HG03064 (cell line): ENCODE measurements at regions not wholly inside any gene's neighbourhood (a gene's known extent, or its start where the extent isn't known, plus 50 kb on each side); places are given as distances from the start of the nearest gene placed in this dataset.

ENCODE experiments used
- ATAC-seq: cut with Tn5 transposase; IDR thresholded peaks from one replicate; pipeline ENCODE4 v1.9.1; 2021; ENCODE audit warnings: low read depth; ENCODE audit not compliant: unreplicated experiment

GRCh38 chr9:73219985-73220626 lies 68.4 kb downstream of the ANXA1 start:
- peak; percentile 78 for ATAC-seq

GRCh38 chr9:73223594-73223993 lies 71.9 kb downstream of the ANXA1 start:
- no peak for ATAC-seq

GRCh38 chr9:73229543-73229942 lies 77.9 kb downstream of the ANXA1 start:
- ATAC-seq, result no peak

- no peak for ATAC-seq
These were observed 78.6 kb downstream of the ANXA1 start for GRCh38 chr9:73230251-73230650.

- no peak for ATAC-seq
These were observed 79.5 kb downstream of the ANXA1 start for GRCh38 chr9:73231203-73231602.

DNA sequence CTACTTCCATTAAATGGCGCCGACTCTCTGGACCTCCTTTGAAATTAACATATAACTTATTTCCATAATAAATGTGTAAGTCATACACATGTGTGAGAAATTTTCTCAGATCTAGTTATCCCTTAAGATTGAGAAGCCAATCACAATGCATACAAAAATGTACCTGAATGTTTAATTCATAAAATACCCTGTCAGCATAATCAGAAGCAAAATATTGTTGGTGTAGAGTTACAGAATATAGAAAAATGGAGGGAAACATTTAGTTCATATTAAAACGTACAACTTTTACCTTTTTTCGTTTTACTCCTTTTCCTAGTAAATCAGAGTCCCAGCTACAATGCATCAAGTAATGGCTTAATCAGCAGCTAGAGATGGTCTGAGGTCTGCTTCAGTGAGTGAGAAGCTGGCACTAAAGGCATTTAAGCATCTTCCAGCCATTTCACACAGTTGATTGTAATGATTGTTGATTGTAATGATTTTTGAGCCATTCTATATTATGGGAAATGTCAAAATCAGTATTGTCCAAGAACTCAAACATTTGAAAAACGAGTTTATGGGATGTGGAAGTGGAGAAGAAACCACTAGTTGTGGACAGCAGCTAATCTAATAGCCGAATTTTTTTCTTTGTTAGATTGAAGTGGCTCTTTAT lies 81.8 kb downstream of the ANXA1 start:
- ATAC-seq, result no peak

DNA sequence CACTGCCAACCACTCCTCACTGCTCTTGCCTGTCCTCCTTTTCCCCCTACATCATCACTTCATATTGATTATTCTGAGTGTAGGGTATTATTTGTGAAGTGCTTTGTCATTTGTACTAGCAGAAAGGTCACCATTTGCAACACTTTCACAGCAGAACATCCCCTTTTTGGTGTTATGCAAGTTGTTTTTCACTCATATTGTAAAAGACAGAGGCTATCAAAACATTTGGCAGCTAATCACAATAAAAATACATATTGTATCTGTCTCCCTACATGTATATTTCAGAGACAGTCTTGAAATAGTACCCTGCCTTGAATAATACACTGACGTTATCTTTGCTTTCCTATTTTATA lies 82.3 kb downstream of the ANXA1 start:
- no peak for ATAC-seq

DNA sequence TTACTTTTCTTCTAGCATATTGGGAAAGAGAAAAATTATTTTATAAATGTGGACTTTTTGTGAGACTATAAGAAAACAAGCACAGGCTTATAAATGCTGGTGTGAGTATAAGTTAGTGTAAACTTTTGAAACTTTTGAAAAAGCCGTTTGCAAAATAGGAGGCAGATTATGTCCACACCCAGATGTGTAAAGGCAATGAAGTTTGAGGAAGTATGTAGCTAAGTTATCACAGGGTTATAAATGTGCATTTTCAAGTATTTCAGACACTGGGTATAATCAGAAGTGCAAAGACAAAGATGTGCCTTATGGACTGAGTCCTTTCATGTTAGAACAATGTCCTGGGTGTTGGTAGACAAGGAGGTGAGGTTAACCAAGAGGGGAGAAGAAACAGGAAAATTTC lies 85.5 kb downstream of the ANXA1 start:
- no peak for ATAC-seq

DNA sequence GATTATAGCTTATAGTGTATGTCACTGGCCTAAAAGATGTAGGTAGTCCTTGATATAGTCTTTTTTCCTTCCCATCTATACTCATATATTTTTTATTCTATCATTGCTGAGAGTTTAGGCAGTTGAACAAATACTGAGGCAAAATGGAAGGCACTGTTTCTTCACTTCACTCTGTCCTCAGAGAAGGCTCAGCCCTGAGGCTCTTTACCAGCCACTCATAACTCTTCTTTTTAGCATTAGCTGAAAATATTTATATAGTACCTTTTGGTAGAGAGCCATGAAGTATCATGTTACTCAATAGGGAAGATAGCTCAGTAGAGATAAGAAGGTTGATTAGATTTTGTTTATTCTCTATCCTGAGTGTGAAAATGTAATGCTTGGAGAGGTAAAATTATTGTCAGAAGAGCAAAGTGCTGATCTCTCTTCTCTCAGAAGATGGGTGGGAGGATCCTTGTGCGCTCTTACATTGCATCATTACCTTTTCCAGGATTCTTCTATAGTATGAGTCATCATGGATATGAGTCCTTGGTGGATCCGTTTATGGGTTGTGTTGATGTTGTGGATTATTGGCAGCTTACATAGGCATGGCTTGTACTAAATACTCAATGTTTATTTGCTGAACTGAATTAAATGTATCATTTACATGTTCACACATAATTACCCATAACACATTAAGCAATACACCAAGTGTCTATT lies 88.1 kb downstream of the ANXA1 start:
- no peak for ATAC-seq

- ATAC-seq, result no peak
These were observed 91.4 kb downstream of the ANXA1 start for GRCh38 chr9:73243078-73243477.

- ATAC-seq, result no peak
These were observed 107.5 kb downstream of the ANXA1 start for GRCh38 chr9:73259086-73259696.

DNA sequence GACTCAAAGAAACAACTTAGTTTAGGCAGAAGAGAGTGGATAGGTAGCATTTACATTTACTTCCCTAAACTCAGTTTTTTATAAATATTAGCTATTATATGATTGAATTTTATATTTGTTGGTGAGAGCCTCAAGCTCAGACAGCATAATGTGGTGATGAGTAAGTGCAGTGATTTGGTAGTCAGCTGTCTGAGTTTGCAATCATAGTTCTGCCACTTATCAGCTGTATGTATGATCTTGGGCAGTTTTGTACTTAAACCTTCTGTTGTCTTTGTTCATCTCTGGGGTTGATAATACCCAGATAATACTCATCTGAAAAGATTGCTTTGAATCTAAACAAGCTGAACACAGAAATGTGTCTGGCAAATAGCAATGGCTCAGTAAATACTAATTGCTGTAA lies 108.8 kb downstream of the ANXA1 start:
- no peak for ATAC-seq

GRCh38 chr9:73264631-73265030 lies 113.0 kb downstream of the ANXA1 start:
- no peak for ATAC-seq

DNA sequence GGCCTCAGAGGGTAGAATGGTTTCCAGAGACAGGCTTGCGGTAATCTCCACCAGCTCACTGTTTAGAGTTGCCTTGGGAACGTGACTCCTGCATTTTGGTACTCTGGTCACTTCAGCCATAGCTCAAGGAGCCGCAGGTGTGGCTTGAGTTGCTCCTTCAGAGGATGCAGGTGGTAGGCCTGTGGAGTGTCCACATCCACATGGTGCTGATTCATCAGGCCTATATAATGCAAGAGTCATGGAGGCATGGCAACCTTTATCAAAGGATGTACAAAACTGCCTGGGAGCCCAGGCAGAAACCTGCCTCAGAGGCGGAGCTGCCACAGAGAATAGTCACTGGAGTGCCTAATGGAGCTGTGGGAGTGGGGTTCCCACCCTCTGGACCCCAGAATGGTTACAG lies 114.2 kb downstream of the ANXA1 start:
- ATAC-seq, result no peak

DNA sequence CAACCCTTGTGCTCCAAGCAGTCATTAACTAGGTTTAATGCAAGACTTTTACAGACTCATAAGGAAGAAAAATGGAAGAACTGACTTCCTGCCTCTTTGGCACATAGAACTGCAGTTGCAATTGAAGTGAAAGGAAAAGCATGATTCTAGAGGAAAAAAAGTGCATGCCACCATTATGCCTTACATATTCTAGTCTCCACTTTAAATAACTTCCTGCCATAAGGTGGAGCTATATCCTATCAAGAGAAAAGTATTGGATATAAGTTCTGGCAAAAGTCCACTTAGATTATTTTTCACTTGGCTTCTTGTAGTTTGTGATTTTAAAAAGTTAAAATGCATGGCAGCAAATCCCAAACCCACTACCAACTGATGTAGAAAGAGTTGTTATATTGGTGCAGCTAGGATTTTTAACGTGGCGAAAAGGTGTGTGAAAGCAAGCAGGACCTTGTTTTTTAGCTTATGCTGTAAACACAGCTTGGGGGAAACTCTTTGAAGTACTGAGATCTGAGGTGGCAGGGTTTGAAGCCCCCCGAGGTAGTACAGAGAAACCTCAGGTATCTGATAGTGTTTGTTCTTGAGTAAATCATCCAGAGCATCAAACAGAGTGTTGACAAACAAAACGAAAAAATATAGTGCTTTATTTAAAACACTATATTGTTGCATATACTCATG lies 117.9 kb downstream of the ANXA1 start:
- no peak for ATAC-seq

DNA sequence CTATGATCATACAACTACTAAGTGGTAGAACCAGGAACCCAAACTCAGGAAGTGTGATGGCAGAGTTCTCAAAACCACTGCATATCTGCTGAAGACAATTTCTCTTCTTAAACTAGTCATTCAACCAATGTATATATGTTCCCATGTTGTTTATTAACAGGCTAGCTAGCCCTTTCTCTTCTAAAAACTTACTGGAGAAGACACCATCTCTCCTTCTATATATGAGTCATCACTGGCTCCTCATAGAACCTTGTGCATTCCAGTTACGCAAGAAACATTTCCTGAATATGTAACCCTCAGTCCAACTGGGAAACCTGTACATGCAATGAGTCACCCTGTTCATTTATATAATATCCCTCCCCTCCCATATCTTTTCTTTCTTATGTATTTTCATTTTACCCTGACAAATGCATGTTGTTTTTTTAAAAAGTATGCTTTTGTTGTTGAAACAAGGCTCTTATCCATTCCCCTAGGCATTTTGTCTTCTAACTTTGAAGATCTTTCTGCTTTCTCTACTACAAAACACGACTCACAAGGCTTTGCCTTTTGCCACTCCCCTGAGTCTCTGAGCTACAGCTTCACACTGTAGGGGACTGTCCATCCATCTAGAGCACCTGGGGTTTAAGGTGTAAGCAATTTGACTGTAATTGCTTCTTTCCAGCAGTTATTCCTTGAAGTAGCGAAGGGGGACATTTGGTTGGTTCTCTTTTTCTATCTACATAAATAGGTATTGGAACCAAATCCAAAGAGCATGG lies 119.5 kb downstream of the ANXA1 start:
- ATAC-seq, result no peak

- ATAC-seq, result no peak
These were observed 128.4 kb downstream of the ANXA1 start for GRCh38 chr9:73280113-73280512.

- ATAC-seq, result no peak
These were observed 132.7 kb downstream of the ANXA1 start for GRCh38 chr9:73284377-73284776.

- no peak for ATAC-seq
These were observed 142.7 kb downstream of the ANXA1 start for GRCh38 chr9:73294336-73294735.

DNA sequence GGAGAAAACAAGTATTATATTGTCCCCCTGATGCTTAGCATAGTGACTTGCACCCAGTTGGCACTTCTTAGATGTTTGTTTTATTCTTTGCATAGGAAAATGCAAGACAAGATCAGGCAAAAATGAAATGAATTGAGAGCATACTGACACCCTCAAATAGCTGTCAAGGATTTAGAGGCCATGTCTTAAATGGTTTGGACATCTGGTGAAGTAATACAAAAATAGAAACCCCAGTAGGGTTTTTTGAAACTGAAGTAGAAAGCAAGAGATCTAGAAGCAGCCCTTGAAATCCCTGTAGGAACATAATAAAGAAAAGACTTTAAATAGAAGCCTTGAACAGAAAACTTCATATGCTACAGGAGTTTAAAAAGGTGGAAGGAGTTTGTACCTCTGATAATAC lies 174.3 kb downstream of the ANXA1 start:
- no peak for ATAC-seq
